Islet of Langerhans (tissue), 1 donor: ENCODE measurements at regions not wholly inside any gene's neighbourhood (a gene's known extent, or its start where the extent isn't known, plus 50 kb on each side); places are given as distances from the start of the nearest gene placed in this dataset.
"Not testable (repeated sequence)": the region's sequence is repeated elsewhere in the genome, so short reads cannot be mapped to it uniquely, and the experiment has no call there.

Source experiments
- FAIRE-seq: peaks from one replicate; lab custom pipeline; 2011; peaks lifted over from hg19 to GRCh38; lab: Jason Lieb, UNC

- no peak for FAIRE-seq
Observed at GRCh38 chr7:87007038-87007437, 52.4 kb downstream of the ELAPOR2 start.

GRCh38 chr7:87004956-87005355 is 54.5 kb downstream of the ELAPOR2 start:
- no peak for FAIRE-seq

- no peak for FAIRE-seq
Observed at GRCh38 chr7:87003872-87004798, 55.3 kb downstream of the ELAPOR2 start.

GRCh38 chr7:87001214-87001613 is 58.2 kb downstream of the ELAPOR2 start:
- no peak for FAIRE-seq

- peak; percentile 86 for FAIRE-seq
Observed at GRCh38 chr7:87000344-87000743, 59.1 kb downstream of the ELAPOR2 start.

- no peak for FAIRE-seq
Observed at GRCh38 chr7:86999750-87000149, 59.7 kb downstream of the ELAPOR2 start.

- no peak for FAIRE-seq
Observed at GRCh38 chr7:86995814-86996213, 63.6 kb downstream of the ELAPOR2 start.

GRCh38 chr7:86995052-86995725 is 64.3 kb downstream of the ELAPOR2 start:
- peak; percentile 64 for FAIRE-seq

- no peak for FAIRE-seq
Observed at GRCh38 chr7:86991771-86992191, 67.7 kb downstream of the ELAPOR2 start.

- FAIRE-seq = no peak
Observed at GRCh38 chr7:86991093-86991769, 68.2 kb downstream of the ELAPOR2 start.

- FAIRE-seq = no peak
Observed at GRCh38 chr7:86989407-86989806, 70.0 kb downstream of the ELAPOR2 start.

GRCh38 chr7:86987834-86988233 is 71.6 kb downstream of the ELAPOR2 start:
- FAIRE-seq = not testable (repeated sequence)

GRCh38 chr7:86987358-86987757 is 72.1 kb downstream of the ELAPOR2 start:
- FAIRE-seq = not testable (repeated sequence)

- not testable (repeated sequence) for FAIRE-seq
Observed at GRCh38 chr7:86985342-86985741, 74.1 kb downstream of the ELAPOR2 start.

- not testable (repeated sequence) for FAIRE-seq
Observed at GRCh38 chr7:86983654-86984053, 75.8 kb downstream of the ELAPOR2 start.

- FAIRE-seq = not testable (repeated sequence)
Observed at GRCh38 chr7:86981937-86982336, 77.5 kb downstream of the ELAPOR2 start.

- no peak for FAIRE-seq
Observed at GRCh38 chr7:86981127-86981526, 78.3 kb downstream of the ELAPOR2 start.

GRCh38 chr7:86980223-86980622 is 79.2 kb downstream of the ELAPOR2 start:
- no peak for FAIRE-seq

- FAIRE-seq = no peak
Observed at GRCh38 chr7:86978808-86979506, 80.5 kb downstream of the ELAPOR2 start.

GRCh38 chr7:86976958-86977357 is 82.5 kb downstream of the ELAPOR2 start:
- no peak for FAIRE-seq

- FAIRE-seq = no peak
Observed at GRCh38 chr7:86975914-86976313, 83.5 kb downstream of the ELAPOR2 start.

- no peak for FAIRE-seq
Observed at GRCh38 chr7:86975449-86975848, 84.0 kb downstream of the ELAPOR2 start.
